Stimulated activated CD8-positive, alpha-beta memory T cell treated with anti-CD3 and anti-CD28 coated beads, Interleukin-7, amount 100 ng/mL, for 48 hours (primary cell): ENCODE measurements at regions not wholly inside any gene's neighbourhood (a gene's known extent, or its start where the extent isn't known, plus 50 kb on each side); places are given as distances from the start of the nearest gene placed in this dataset.

Experiments
- DNase-seq, 2 donors: peaks; one replicate each; pipeline ENCODE4 v3.0.0-alpha.2; 2020; ENCODE audit warnings: low read depth in 1 of 2; ENCODE audit errors: extremely low read depth in 1 of 2

GRCh38 chr20:10724449-10725173 is 50.8 kb upstream of the JAG1 start:
- DNase-seq, result no peak

GRCh38 chr20:10728873-10729670 is 55.3 kb upstream of the JAG1 start:
- DNase-seq, result no peak

- DNase-seq, result no peak
These were observed 56.0 kb upstream of the JAG1 start for GRCh38 chr20:10729785-10730184.

GRCh38 chr20:10730629-10731183 is 56.9 kb upstream of the JAG1 start:
- DNase-seq, result no peak

GRCh38 chr20:10731190-10731965 is 57.6 kb upstream of the JAG1 start:
- DNase-seq, result no peak

- DNase-seq, result no peak
These were observed 59.3 kb upstream of the JAG1 start for GRCh38 chr20:10733122-10733521.

GRCh38 chr20:10735195-10735949 is 61.6 kb upstream of the JAG1 start:
- no peak for DNase-seq

GRCh38 chr20:10739134-10739533 is 65.3 kb upstream of the JAG1 start:
- no peak for DNase-seq

- no peak for DNase-seq
These were observed 65.8 kb upstream of the JAG1 start for GRCh38 chr20:10739566-10739965.

GRCh38 chr20:10741060-10741459 is 67.3 kb upstream of the JAG1 start:
- no peak for DNase-seq

- no peak for DNase-seq
These were observed 72.0 kb upstream of the JAG1 start for GRCh38 chr20:10745790-10746189.

GRCh38 chr20:10747019-10747418 is 73.2 kb upstream of the JAG1 start:
- no peak for DNase-seq

GRCh38 chr20:10749084-10749483 is 75.3 kb upstream of the JAG1 start:
- no peak for DNase-seq

GRCh38 chr20:10752206-10752605 is 78.4 kb upstream of the JAG1 start:
- no peak for DNase-seq

GRCh38 chr20:10754824-10755223 is 81.0 kb upstream of the JAG1 start:
- no peak for DNase-seq

GRCh38 chr20:10758446-10758845 is 84.6 kb upstream of the JAG1 start:
- DNase-seq, result no peak

- DNase-seq, result no peak
These were observed 87.4 kb upstream of the JAG1 start for GRCh38 chr20:10761232-10761631.

- no peak for DNase-seq
These were observed 88.0 kb upstream of the JAG1 start for GRCh38 chr20:10761786-10762185.

- DNase-seq, result no peak
These were observed 88.4 kb upstream of the JAG1 start for GRCh38 chr20:10762216-10762615.

GRCh38 chr20:10763112-10763511 is 89.3 kb upstream of the JAG1 start:
- DNase-seq, result no peak

GRCh38 chr20:10769700-10770099 is 95.9 kb upstream of the JAG1 start:
- DNase-seq, result no peak
